ENCODE measurements at regions not wholly inside any gene's neighbourhood (a gene's known extent, or its start where the extent isn't known, plus 50 kb on each side); places are given as distances from the start of the nearest gene placed in this dataset.
A peak's percentile ranks its signal among the peaks of the same experiment; 100 is the strongest.

- H3K27ac ChIP-seq (ENCODE audit: low read length): peak overlapping the region; percentile 64
- no peaks in the 10 kb centered on the region for H4K20me1 ChIP-seq (ENCODE audit: insufficient read depth)
Observed at GRCh38 chr7:94276027-94276426, 118.7 kb upstream of the COL1A2 start.

GRCh38 chr7:94276795-94277194, 117.9 kb upstream of the COL1A2 start:
- Histone ChIP-seq H3K9ac (ENCODE audit: low read length) (no peak overlapping the region), H3K36me3 (ENCODE audit: insufficient read depth, low read length) (no peaks in the 10 kb centered on the region), H3K27me3 (ENCODE audit: insufficient read depth, low read depth, low read length) (no peaks in the 10 kb centered on the region), H4K20me1 (ENCODE audit: insufficient read depth) (no peaks in the 10 kb centered on the region), H3K9me3 (ENCODE audit: low read length) (no peaks in the 10 kb centered on the region), H3F3A (ENCODE audit: insufficient read depth, low read length, poor library complexity, severe bottlenecking) (no peaks in the 10 kb centered on the region), H3K79me2 (replicated peaks; ENCODE audit: insufficient read depth, low read length) (no peaks in the 10 kb centered on the region), H3K4me2 (ENCODE audit: low read length) (no peak overlapping the region), H2AFZ (ENCODE audit: low read depth, low read length) (no peak overlapping the region), H3K9me2 (ENCODE audit: insufficient read depth, low read length) (no peaks in the 10 kb centered on the region), H3K4me3 (ENCODE audit: low read length) (no peak overlapping the region), H3K27ac (ENCODE audit: low read length) (peak overlapping the region; percentile 64)
- TF ChIP-seq SMC3 (conservative IDR thresholded peaks at IDR 0.05; ENCODE audit: poor library complexity) (peak; percentile 13), EP300 (conservative IDR thresholded peaks at IDR 0.05; ENCODE audit: poor library complexity, severe bottlenecking) (no peak), REST (IDR thresholded peaks at IDR 0.05; ENCODE audit: borderline replicate concordance) (no peak), EZH2 (IDR thresholded peaks at IDR 0.05; ENCODE audit: borderline replicate concordance, insufficient read depth, low read length, poor library complexity, severe bottlenecking) (no peak), POLR2AphosphoS5 (IDR thresholded peaks at IDR 0.05) (no peak), MXI1 (conservative IDR thresholded peaks at IDR 0.05; ENCODE audit: poor library complexity, severe bottlenecking) (no peak), RAD21 (conservative IDR thresholded peaks at IDR 0.05) (peak; percentile 42), TAF1 (IDR thresholded peaks at IDR 0.05; ENCODE audit: low read depth) (no peak), CTCF (IDR thresholded peaks at IDR 0.05; ENCODE audit: poor library complexity, severe bottlenecking) (peak; percentile 46)

More at GRCh38 chr7:94276027-94276426, 118.7 kb upstream of the COL1A2 start:
- Histone ChIP-seq H3K79me2 (replicated peaks; ENCODE audit: insufficient read depth, low read length) (no peaks in the 10 kb centered on the region), H3K27me3 (ENCODE audit: insufficient read depth, low read depth, low read length) (no peaks in the 10 kb centered on the region), H3K9me3 (ENCODE audit: low read length) (no peaks in the 10 kb centered on the region), H2AFZ (ENCODE audit: low read depth, low read length) (no peak overlapping the region), H3K9me2 (ENCODE audit: insufficient read depth, low read length) (no peaks in the 10 kb centered on the region), H3K36me3 (ENCODE audit: insufficient read depth, low read length) (no peaks in the 10 kb centered on the region), H3F3A (ENCODE audit: insufficient read depth, low read length, poor library complexity, severe bottlenecking) (no peaks in the 10 kb centered on the region), H3K4me3 (ENCODE audit: low read length) (peak overlapping the region; percentile 1), H3K4me2 (ENCODE audit: low read length) (peak overlapping the region; percentile 1), H3K9ac (ENCODE audit: low read length) (no peak overlapping the region)
- TF ChIP-seq SMC3 (conservative IDR thresholded peaks at IDR 0.05; ENCODE audit: poor library complexity): no peak
- TF ChIP-seq POLR2AphosphoS5 (IDR thresholded peaks at IDR 0.05): peak; percentile 35
- no peak for TF ChIP-seq TAF1 (IDR thresholded peaks at IDR 0.05; ENCODE audit: low read depth)

- Histone ChIP-seq H3K79me2 (replicated peaks; ENCODE audit: insufficient read depth, low read length) (no peaks in the 10 kb centered on the region), H3K4me2 (ENCODE audit: low read length) (no peak overlapping the region), H3F3A (ENCODE audit: insufficient read depth, low read length, poor library complexity, severe bottlenecking) (no peaks in the 10 kb centered on the region), H3K27me3 (ENCODE audit: insufficient read depth, low read depth, low read length) (no peaks in the 10 kb centered on the region), H2AFZ (ENCODE audit: low read depth, low read length) (no peak overlapping the region), H4K20me1 (ENCODE audit: insufficient read depth) (no peaks in the 10 kb centered on the region), H3K36me3 (ENCODE audit: insufficient read depth, low read length) (no peaks in the 10 kb centered on the region), H3K4me3 (ENCODE audit: low read length) (no peak overlapping the region), H3K9me3 (ENCODE audit: low read length) (no peaks in the 10 kb centered on the region), H3K9ac (ENCODE audit: low read length) (no peak overlapping the region), H3K9me2 (ENCODE audit: insufficient read depth, low read length) (no peaks in the 10 kb centered on the region), H3K27ac (ENCODE audit: low read length) (no peak overlapping the region)
- no peak for TF ChIP-seq TAF1 (IDR thresholded peaks at IDR 0.05; ENCODE audit: low read depth)
- no peak for TF ChIP-seq CTCF (IDR thresholded peaks at IDR 0.05; ENCODE audit: poor library complexity, severe bottlenecking)
- TF ChIP-seq POLR2AphosphoS5 (IDR thresholded peaks at IDR 0.05): no peak
- TF ChIP-seq EP300 (conservative IDR thresholded peaks at IDR 0.05; ENCODE audit: poor library complexity, severe bottlenecking): no peak
Observed at GRCh38 chr7:94277236-94277635, 117.5 kb upstream of the COL1A2 start.
